Astrocyte of the spinal cord (primary cell): ENCODE measurements at regions not wholly inside any gene's neighbourhood (a gene's known extent, or its start where the extent isn't known, plus 50 kb on each side); places are given as distances from the start of the nearest gene placed in this dataset.
A peak's percentile ranks its signal among the peaks of the same experiment; 100 is the strongest.

Experiments used
- DNase-seq: peaks from one replicate; pipeline ENCODE4 v3.0.0; 2011; ENCODE audit warnings: low read depth, low spot score
- H3K4me3 ChIP-seq: 2 replicates; pipeline ENCODE4 v1.5.1; 2011; ENCODE audit warnings: low read depth, mild to moderate bottlenecking, low read length, moderate library complexity
- CTCF ChIP-seq: IDR thresholded peaks from 2 replicates; pipeline ENCODE4 v1.5.1; 2012; ENCODE audit warnings: low read depth, mild to moderate bottlenecking, low read length, inconsistent platforms
- in situ Hi-C: cut with HindIII; loops from 2 replicates; pipeline ENCODE4 v1.10.0; 2017; ENCODE audit warnings: low sequenced_read_pairs

DNA sequence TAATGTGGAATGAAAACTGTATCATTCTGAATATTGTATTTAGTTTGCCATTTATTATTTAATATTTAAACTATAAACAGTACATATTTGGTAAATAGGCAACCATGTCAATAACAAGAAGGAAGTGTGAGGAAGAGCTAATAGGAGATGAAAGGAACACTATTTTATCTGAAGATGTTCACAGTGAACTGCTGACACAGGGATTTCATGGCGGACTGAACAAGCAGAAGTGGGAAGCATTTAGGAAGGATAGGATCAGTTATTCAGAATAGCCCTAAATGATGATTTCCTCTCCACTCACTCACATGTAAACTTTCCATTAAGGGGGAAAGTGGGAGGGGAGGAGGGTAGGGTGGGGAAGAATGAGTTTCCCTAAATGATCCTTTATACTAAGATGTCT lies 682.4 kb downstream of the TOX3 start:
- in situ Hi-C loops: no loop called here
- DNase-seq: no peak
- no peak overlapping the region for H3K4me3 ChIP-seq
- TF ChIP-seq CTCF: no peak

DNA sequence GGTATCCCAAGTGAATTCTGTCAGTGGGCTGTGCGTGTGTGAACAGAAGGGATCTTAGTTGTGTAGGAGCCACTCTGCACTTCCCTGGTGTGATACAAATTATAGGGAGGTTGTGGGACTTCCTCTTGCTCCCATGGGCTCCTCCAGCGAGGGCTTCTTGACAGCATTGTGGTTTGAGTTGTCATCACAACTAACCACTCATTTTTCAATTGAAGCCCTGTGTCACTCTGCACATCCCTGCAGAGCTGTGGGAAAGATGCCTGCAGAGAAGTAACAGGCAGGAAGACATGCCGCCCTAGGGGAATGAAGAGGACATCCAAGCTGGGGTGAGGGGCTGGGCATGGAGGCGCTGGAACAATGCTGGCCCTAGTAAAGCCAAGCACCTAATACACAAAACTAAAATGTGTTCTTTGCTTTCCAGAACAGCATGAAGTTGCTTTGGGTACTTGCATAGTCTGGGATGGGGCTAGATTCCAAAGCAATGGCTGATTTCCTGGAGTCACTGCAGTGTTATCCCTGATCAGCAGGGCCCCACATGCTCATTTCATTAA lies 692.5 kb downstream of the TOX3 start:
- no peak overlapping the region for H3K4me3 ChIP-seq
- in situ Hi-C loops: no loop called here
- TF ChIP-seq CTCF: no peak
- peak; percentile 39 for DNase-seq

DNA sequence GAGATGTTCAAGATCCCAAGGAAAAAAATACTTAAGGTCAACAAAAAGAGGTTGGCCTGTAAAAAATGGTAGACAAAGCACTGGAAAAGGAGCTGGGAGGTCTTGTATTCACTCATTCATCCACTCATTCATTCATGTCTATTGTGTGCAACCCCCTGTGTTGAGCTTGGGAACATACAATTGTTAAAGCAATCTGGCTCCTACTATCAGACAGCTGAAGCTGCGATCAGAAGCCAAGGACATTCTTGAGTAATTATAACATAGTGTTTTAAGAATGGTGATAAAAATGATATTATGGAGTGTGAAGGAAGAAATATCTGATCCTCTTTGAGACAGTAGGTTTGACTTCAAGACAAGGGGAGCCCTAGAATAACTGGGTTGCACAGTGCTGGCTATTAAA lies 693.4 kb downstream of the TOX3 start:
- in situ Hi-C loops: no loop called here
- no peak for DNase-seq
- no peak overlapping the region for H3K4me3 ChIP-seq
- TF ChIP-seq CTCF: no peak

DNA sequence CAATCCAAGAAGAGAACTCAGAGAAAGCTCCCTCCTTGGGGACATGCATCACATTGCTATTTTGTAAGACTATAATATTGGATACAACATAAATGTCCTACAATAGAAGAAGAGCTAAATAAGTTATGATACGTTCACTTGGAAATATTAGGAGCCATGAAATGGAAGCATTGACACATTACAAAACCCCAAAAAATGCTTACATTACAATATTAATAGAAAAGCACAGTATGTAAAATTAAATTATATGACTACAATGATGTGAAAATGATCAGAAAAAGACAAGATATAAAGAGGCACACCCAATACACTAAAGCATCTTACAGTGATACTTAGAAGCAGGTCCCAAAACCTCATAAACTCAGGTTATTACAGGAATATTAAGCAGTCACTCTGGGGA lies 694.1 kb downstream of the TOX3 start:
- no peak for TF ChIP-seq CTCF
- no peak overlapping the region for H3K4me3 ChIP-seq
- no peak for DNase-seq
- in situ Hi-C loops: no loop called here

- H3K4me3 ChIP-seq: no peak overlapping the region
- in situ Hi-C loops: no loop called here
- TF ChIP-seq CTCF: no peak
- no peak for DNase-seq
Observed at GRCh38 chr16:51851111-51851510, 695.8 kb downstream of the TOX3 start.

DNA sequence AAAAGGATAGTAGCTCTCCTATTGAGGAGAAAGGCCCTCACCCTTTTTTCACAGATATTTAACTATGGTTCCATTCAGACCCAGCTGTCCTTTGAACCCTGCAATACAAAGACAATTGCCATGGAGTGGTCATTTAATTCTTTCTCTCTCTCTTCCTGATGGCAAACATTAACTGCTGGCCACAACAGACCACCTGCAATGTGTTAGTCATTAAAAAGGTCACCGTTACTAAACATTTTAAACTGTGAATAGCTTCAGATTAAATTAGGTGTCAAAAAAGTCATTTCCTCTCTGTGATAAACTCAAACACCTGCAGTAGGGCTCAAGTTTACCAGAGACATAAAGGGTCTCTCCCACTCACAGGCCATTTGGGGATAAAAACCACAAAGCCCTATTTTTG lies 697.2 kb downstream of the TOX3 start:
- no peak overlapping the region for H3K4me3 ChIP-seq
- in situ Hi-C loops: no loop called here
- no peak for TF ChIP-seq CTCF
- no peak for DNase-seq
